DMS153 (cell line): ENCODE measurements at regions not wholly inside any gene's neighbourhood (a gene's known extent, or its start where the extent isn't known, plus 50 kb on each side); places are given as distances from the start of the nearest gene placed in this dataset.

ENCODE experiments used
- DNase-seq: peaks from one replicate; lab custom pipeline; 2025; lab: John Stamatoyannopoulos, UW

GRCh38 chr4:129897111-129897510, 801.2 kb downstream of the C4orf33 start:
- no peak for DNase-seq

- no peak for DNase-seq
These were observed 803.9 kb downstream of the C4orf33 start for GRCh38 chr4:129899849-129900248.

- no peak for DNase-seq
These were observed 804.5 kb downstream of the C4orf33 start for GRCh38 chr4:129900430-129900953.

- no peak for DNase-seq
These were observed 805.3 kb downstream of the C4orf33 start for GRCh38 chr4:129901205-129901604.

- no peak for DNase-seq
These were observed 807.9 kb downstream of the C4orf33 start for GRCh38 chr4:129903861-129904260.

- DNase-seq, result no peak
These were observed 809.3 kb downstream of the C4orf33 start for GRCh38 chr4:129905256-129905655.

- no peak for DNase-seq
These were observed 812.2 kb downstream of the C4orf33 start for GRCh38 chr4:129908117-129908516.

- DNase-seq, result no peak
These were observed 821.0 kb downstream of the C4orf33 start for GRCh38 chr4:129916991-129917390.

- DNase-seq, result no peak
These were observed 821.7 kb downstream of the C4orf33 start for GRCh38 chr4:129917651-129918050.

GRCh38 chr4:129926936-129927335, 831.0 kb downstream of the C4orf33 start:
- DNase-seq, result peak; percentile 23

- no peak for DNase-seq
These were observed 833.1 kb downstream of the C4orf33 start for GRCh38 chr4:129929052-129929451.

- DNase-seq, result no peak
These were observed 834.0 kb downstream of the C4orf33 start for GRCh38 chr4:129929984-129930383.

- DNase-seq, result no peak
These were observed 854.3 kb downstream of the C4orf33 start for GRCh38 chr4:129950217-129950616.

GRCh38 chr4:129966175-129966574, 870.2 kb downstream of the C4orf33 start:
- no peak for DNase-seq

- DNase-seq, result no peak
These were observed 872.4 kb downstream of the C4orf33 start for GRCh38 chr4:129968366-129968765.

- DNase-seq, result no peak
These were observed 872.8 kb downstream of the C4orf33 start for GRCh38 chr4:129968778-129969177.

- no peak for DNase-seq
These were observed 874.8 kb downstream of the C4orf33 start for GRCh38 chr4:129970801-129971200.

- DNase-seq, result no peak
These were observed 875.5 kb downstream of the C4orf33 start for GRCh38 chr4:129971419-129971818.

- peak; percentile 16 for DNase-seq
These were observed 876.3 kb downstream of the C4orf33 start for GRCh38 chr4:129972257-129972656.

GRCh38 chr4:129974730-129975129, 878.8 kb downstream of the C4orf33 start:
- DNase-seq, result no peak

- DNase-seq, result no peak
These were observed 882.4 kb downstream of the C4orf33 start for GRCh38 chr4:129978315-129978714.

- DNase-seq, result no peak
These were observed 893.0 kb downstream of the C4orf33 start for GRCh38 chr4:129988957-129989356.

- no peak for DNase-seq
These were observed 898.8 kb downstream of the C4orf33 start for GRCh38 chr4:129994715-129995114.

GRCh38 chr4:129998436-129999150, 902.6 kb downstream of the C4orf33 start:
- no peak for DNase-seq
